ENCODE measurements at regions not wholly inside any gene's neighbourhood (a gene's known extent, or its start where the extent isn't known, plus 50 kb on each side); places are given as distances from the start of the nearest gene placed in this dataset.

- Histone ChIP-seq H3F3A (ENCODE audit: insufficient read depth) (no peaks in the 10 kb centered on the region), H3K9me2 (replicated peaks; ENCODE audit: insufficient read depth, low read length) (no peaks in the 10 kb centered on the region), H4K20me1 (ENCODE audit: low read depth, low read length) (no peaks in the 10 kb centered on the region), H3K36me3 (ENCODE audit: low read length) (no peaks in the 10 kb centered on the region), H3K9ac (ENCODE audit: low read length) (no peak overlapping the region), H3K9me3 (ENCODE audit: insufficient read depth, low read length) (no peaks in the 10 kb centered on the region), H3K4me3 (ENCODE audit: insufficient read depth, low read length, poor library complexity, severe bottlenecking) (no peak overlapping the region), H3K27me3 (ENCODE audit: low read length) (no peaks in the 10 kb centered on the region), H3K27ac (ENCODE audit: low read depth, low read length) (no peak overlapping the region), H3K79me2 (ENCODE audit: insufficient read depth, low read length) (no peaks in the 10 kb centered on the region), H3K4me2 (ENCODE audit: low read depth, low read length, poor library complexity, severe bottlenecking) (no peak overlapping the region), H2AFZ (ENCODE audit: low read depth, low read length, severe bottlenecking) (no peak overlapping the region)
- TF ChIP-seq CTCF (IDR thresholded peaks at IDR 0.05; ENCODE audit: insufficient read depth, low read length, poor library complexity, severe bottlenecking) = no peak
- TF ChIP-seq EZH2phosphoT487 (conservative IDR thresholded peaks at IDR 0.05; ENCODE audit: low read length) = no peak
Measured at GRCh38 chr12:67595365-67595764, 53.2 kb upstream of the DYRK2 start.

GRCh38 chr12:67598598-67598997, 49.9 kb upstream of the DYRK2 start:
- H3K9ac ChIP-seq (ENCODE audit: low read length) = no peak overlapping the region
- no peaks in the 10 kb centered on the region for H3K79me2 ChIP-seq (ENCODE audit: insufficient read depth, low read length)
- H3K4me3 ChIP-seq (ENCODE audit: insufficient read depth, low read length, poor library complexity, severe bottlenecking) = no peak overlapping the region
- H4K20me1 ChIP-seq (ENCODE audit: low read depth, low read length) = no peaks in the 10 kb centered on the region
- H3K36me3 ChIP-seq (ENCODE audit: low read length) = no peaks in the 10 kb centered on the region
- no peaks in the 10 kb centered on the region for H3K9me2 ChIP-seq (replicated peaks; ENCODE audit: insufficient read depth, low read length)
- no peaks in the 10 kb centered on the region for H3K27me3 ChIP-seq (ENCODE audit: low read length)
- TF ChIP-seq CTCF (IDR thresholded peaks at IDR 0.05; ENCODE audit: insufficient read depth, low read length, poor library complexity, severe bottlenecking) (no peak), EZH2phosphoT487 (conservative IDR thresholded peaks at IDR 0.05; ENCODE audit: low read length) (no peak)
- H3F3A ChIP-seq (ENCODE audit: insufficient read depth) = no peaks in the 10 kb centered on the region
- H3K4me2 ChIP-seq (ENCODE audit: low read depth, low read length, poor library complexity, severe bottlenecking) = no peak overlapping the region
- no peak overlapping the region for H3K27ac ChIP-seq (ENCODE audit: low read depth, low read length)
- H3K9me3 ChIP-seq (ENCODE audit: insufficient read depth, low read length) = no peaks in the 10 kb centered on the region
- H2AFZ ChIP-seq (ENCODE audit: low read depth, low read length, severe bottlenecking) = no peak overlapping the region
